ENCODE measurements at regions not wholly inside any gene's neighbourhood (a gene's known extent, or its start where the extent isn't known, plus 50 kb on each side); places are given as distances from the start of the nearest gene placed in this dataset.

DNA sequence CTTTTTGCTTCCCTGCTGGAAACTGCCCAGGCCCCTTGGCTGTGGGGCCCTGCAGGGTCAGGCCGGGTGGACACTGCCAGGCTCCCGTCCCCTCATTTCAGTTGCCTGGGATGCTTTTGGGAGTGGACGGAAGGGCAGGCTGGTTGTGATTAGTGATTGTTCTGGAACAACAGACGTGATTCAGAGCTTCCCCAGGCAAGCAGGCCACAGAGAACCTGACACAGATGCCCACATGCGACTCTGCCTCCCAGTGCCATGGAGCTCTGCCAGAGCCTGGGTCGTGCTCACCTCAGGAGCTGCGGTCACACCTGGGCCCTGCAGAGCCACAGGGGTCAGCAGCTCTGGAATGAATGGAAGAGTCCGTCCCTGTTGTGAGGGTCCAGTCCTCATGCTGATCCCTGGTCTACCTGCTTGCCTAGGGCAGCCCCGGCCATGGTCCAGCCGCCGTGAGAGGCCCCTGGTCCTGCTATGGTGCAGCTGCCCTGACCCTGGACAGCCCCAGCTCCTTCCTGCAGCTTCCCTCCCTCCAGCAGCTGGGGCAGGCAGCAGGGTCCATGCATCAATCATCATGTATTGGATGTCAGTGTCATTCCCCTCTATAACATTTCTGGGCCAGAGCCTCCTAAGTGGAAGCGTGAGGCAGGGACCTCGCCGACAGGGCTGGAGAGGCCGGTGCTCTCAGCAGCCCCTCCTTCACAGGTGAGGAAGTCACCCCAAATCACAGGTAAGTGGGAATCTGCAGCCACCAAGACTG lies 518.6 kb upstream of the MYT1L start:
- H3K27me3 ChIP-seq: no peaks in the 10 kb centered on the region
- DNase-seq: no peak
- WGBS, 3 donors: 77 to 85% (median 78%) methylated on average over 15 of the region's 15 CpGs
- H3K9me3 ChIP-seq: no peaks in the 10 kb centered on the region
- no peaks in the 10 kb centered on the region for H3K4me1 ChIP-seq (ENCODE audit: insufficient read depth)
- intact Hi-C loops (cut with DNase I): loop anchor here in 1 of 4 donors (10.0 kb wide), 1 partner anchor 145 kb away; no protein-coding TSS in a partner anchor
- H3K27ac ChIP-seq: no peak overlapping the region
- no peaks in the 10 kb centered on the region for H3K36me3 ChIP-seq
- TF ChIP-seq CTCF (IDR thresholded peaks at IDR 0.05) (no peak), EP300 (IDR thresholded peaks at IDR 0.05) (no peak), POLR2A (IDR thresholded peaks at IDR 0.05) (no peak)
- no peak overlapping the region for H3K4me3 ChIP-seq

GRCh38 chr2:2848621-2849333 lies 517.7 kb upstream of the MYT1L start:
- no peak overlapping the region for H3K27ac ChIP-seq
- WGBS, 3 donors: 20 to 31% (median 30%) methylated on average over 5 to 6 of the region's 6 CpGs
- no peak for DNase-seq
- no peak overlapping the region for H3K4me3 ChIP-seq
- no peaks in the 10 kb centered on the region for H3K4me1 ChIP-seq (ENCODE audit: insufficient read depth)
- intact Hi-C loops (cut with DNase I): loop anchor here in 1 of 4 donors (10.0 kb wide), 1 partner anchor 144 kb away; no protein-coding TSS in a partner anchor
- no peaks in the 10 kb centered on the region for H3K36me3 ChIP-seq
- no peaks in the 10 kb centered on the region for H3K27me3 ChIP-seq
- no peak for TF ChIP-seq POLR2A (IDR thresholded peaks at IDR 0.05)
- no peaks in the 10 kb centered on the region for H3K9me3 ChIP-seq

DNA sequence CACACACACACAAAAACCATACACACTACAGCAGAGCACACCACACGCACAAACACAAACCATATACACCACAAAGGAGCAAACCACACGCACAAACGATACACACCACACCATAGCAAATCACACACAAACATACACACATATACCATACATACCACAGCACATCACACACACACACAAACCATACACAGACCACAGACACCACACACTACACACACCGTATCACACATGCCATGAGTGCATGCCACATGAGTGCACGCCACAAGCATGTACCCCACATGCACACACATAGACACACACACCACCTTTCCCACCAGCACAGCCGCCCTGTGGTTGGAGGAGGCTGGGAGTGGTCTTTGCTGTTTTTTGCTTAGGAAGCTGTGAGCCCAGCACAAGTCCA lies 517.1 kb upstream of the MYT1L start:
- H3K27me3 ChIP-seq: no peaks in the 10 kb centered on the region

GRCh38 chr2:2847209-2847676 lies 516.2 kb upstream of the MYT1L start:
- TF ChIP-seq CTCF (IDR thresholded peaks at IDR 0.05): no peak
- no peak for TF ChIP-seq EP300 (IDR thresholded peaks at IDR 0.05)
- no peak for TF ChIP-seq POLR2A (IDR thresholded peaks at IDR 0.05)
- intact Hi-C loops (cut with DNase I): loop anchor here in 1 of 4 donors (10.0 kb wide), 1 partner anchor 142 kb away; no protein-coding TSS in a partner anchor

More for the DNA sequence above, 517.1 kb upstream of the MYT1L start:
- no peak for DNase-seq
- Histone ChIP-seq H3K4me3 (no peak overlapping the region), H3K9me3 (no peaks in the 10 kb centered on the region), H3K27ac (no peak overlapping the region), H3K4me1 (ENCODE audit: insufficient read depth) (no peaks in the 10 kb centered on the region), H3K36me3 (no peaks in the 10 kb centered on the region)
- 77 to 93% (median 90%) methylated on average over 6 of the region's 6 CpGs for WGBS, 3 donors
- intact Hi-C loops (cut with DNase I): loop anchor here in 1 of 4 donors (10.0 kb wide), 1 partner anchor 143 kb away; no protein-coding TSS in a partner anchor
- TF ChIP-seq EP300 (IDR thresholded peaks at IDR 0.05) (no peak), CTCF (IDR thresholded peaks at IDR 0.05) (no peak), POLR2A (IDR thresholded peaks at IDR 0.05) (no peak)

More at GRCh38 chr2:2847209-2847676, 516.2 kb upstream of the MYT1L start:
- no peaks in the 10 kb centered on the region for H3K9me3 ChIP-seq
- H3K36me3 ChIP-seq: no peaks in the 10 kb centered on the region
- no peak for DNase-seq
- no peaks in the 10 kb centered on the region for H3K4me1 ChIP-seq (ENCODE audit: insufficient read depth)
- 31 to 45% (median 40%) methylated on average over 5 of the region's 5 CpGs for WGBS, 3 donors
- no peak overlapping the region for H3K27ac ChIP-seq
- H3K4me3 ChIP-seq: no peak overlapping the region
- H3K27me3 ChIP-seq: no peaks in the 10 kb centered on the region
